HG02870 (cell line): ENCODE measurements at regions not wholly inside any gene's neighbourhood (a gene's known extent, or its start where the extent isn't known, plus 50 kb on each side); places are given as distances from the start of the nearest gene placed in this dataset.
"Not testable (repeated sequence)": the region's sequence is repeated elsewhere in the genome, so short reads cannot be mapped to it uniquely, and the experiment has no call there.

Experiments
- ATAC-seq: cut with Tn5 transposase; IDR thresholded peaks from one replicate; pipeline ENCODE4 v1.9.1; 2021; ENCODE audit warnings: mild to moderate bottlenecking, moderate library complexity; ENCODE audit not compliant: unreplicated experiment

GRCh38 chr12:87439990-87440827 lies 589.0 kb downstream of the C12orf50 start:
- ATAC-seq: no peak

- no peak for ATAC-seq
Observed at GRCh38 chr12:87430444-87430843, 598.8 kb downstream of the C12orf50 start.

- no peak for ATAC-seq
Observed at GRCh38 chr12:87428701-87429277, 600.4 kb downstream of the C12orf50 start.

GRCh38 chr12:87427770-87428169 lies 601.4 kb downstream of the C12orf50 start:
- ATAC-seq: no peak

- ATAC-seq: no peak
Observed at GRCh38 chr12:87425942-87426554, 603.2 kb downstream of the C12orf50 start.

- not testable (repeated sequence) for ATAC-seq
Observed at GRCh38 chr12:87421233-87421632, 608.0 kb downstream of the C12orf50 start.

- ATAC-seq: no peak
Observed at GRCh38 chr12:87413784-87414183, 615.4 kb downstream of the C12orf50 start.

- ATAC-seq: no peak
Observed at GRCh38 chr12:87406926-87407325, 622.3 kb downstream of the C12orf50 start.

- no peak for ATAC-seq
Observed at GRCh38 chr12:87405918-87406317, 623.3 kb downstream of the C12orf50 start.

- not testable (repeated sequence) for ATAC-seq
Observed at GRCh38 chr12:87394168-87394567, 635.0 kb downstream of the C12orf50 start.

- ATAC-seq: no peak
Observed at GRCh38 chr12:87388376-87388775, 640.8 kb downstream of the C12orf50 start.

- no peak for ATAC-seq
Observed at GRCh38 chr12:87385322-87385721, 643.9 kb downstream of the C12orf50 start.

GRCh38 chr12:87384226-87384625 lies 645.0 kb downstream of the C12orf50 start:
- no peak for ATAC-seq

GRCh38 chr12:87383680-87384079 lies 645.5 kb downstream of the C12orf50 start:
- no peak for ATAC-seq

GRCh38 chr12:87382959-87383566 lies 646.1 kb downstream of the C12orf50 start:
- no peak for ATAC-seq

GRCh38 chr12:87382436-87382835 lies 646.8 kb downstream of the C12orf50 start:
- no peak for ATAC-seq

- ATAC-seq: no peak
Observed at GRCh38 chr12:87381742-87382141, 647.5 kb downstream of the C12orf50 start.

GRCh38 chr12:87378526-87378925 lies 650.7 kb downstream of the C12orf50 start:
- ATAC-seq: no peak

GRCh38 chr12:87376722-87377121 lies 652.5 kb downstream of the C12orf50 start:
- no peak for ATAC-seq

- ATAC-seq: no peak
Observed at GRCh38 chr12:87369161-87369560, 660.0 kb downstream of the C12orf50 start.

- ATAC-seq: no peak
Observed at GRCh38 chr12:87368259-87368658, 660.9 kb downstream of the C12orf50 start.

GRCh38 chr12:87365423-87365822 lies 663.8 kb downstream of the C12orf50 start:
- no peak for ATAC-seq
